Caco-2 (cell line): ENCODE measurements at regions not wholly inside any gene's neighbourhood (a gene's known extent, or its start where the extent isn't known, plus 50 kb on each side); places are given as distances from the start of the nearest gene placed in this dataset.
"Not testable (repeated sequence)": the region's sequence is repeated elsewhere in the genome, so short reads cannot be mapped to it uniquely, and the experiment has no call there.

Experiments
- BruUV-seq: library from RNA; stranded (reverse); fragments of 400-500 nt; replicated peaks from 2 replicates; lab custom pipeline; 2021; lab: Mats Ljungman, UMichigan
- CTCF ChIA-PET: fragments of 300-600 bp; sonication (Branson Sonifier 250); formaldehyde crosslinking; loops from one replicate; lab custom pipeline; 2022; ENCODE audit warnings: antibody characterized with exemption; lab: Charles Lee
- POLR2A ChIA-PET: fragments of 300-600 bp; sonication (Branson Sonifier 250); formaldehyde crosslinking; loops from one replicate; lab custom pipeline; 2022; ENCODE audit warnings: antibody characterized with exemption; lab: Charles Lee
- DNase-seq, 2 experiments: peaks; one replicate each; pipeline versions ENCODE4 v3.0.0 to v3.0.0-alpha.2; 2020 to 2022
- H3K27me3 ChIP-seq: replicated peaks from 2 replicates; pipeline ENCODE4 v1.6.0; 2011; ENCODE audit warnings: low read length; ENCODE audit not compliant: control insufficient read depth, insufficient read depth
- H3K36me3 ChIP-seq: 2 replicates; pipeline ENCODE4 v1.5.1; 2011; ENCODE audit warnings: low read length; ENCODE audit not compliant: control insufficient read depth, insufficient read depth
- H3K4me1 ChIP-seq: fragments of 250-450 bp; sonication (Bioruptor Pico); 2 replicates; pipeline ENCODE4 v1.5.1; 2020; ENCODE audit warnings: mild to moderate bottlenecking
- H3K4me3 ChIP-seq: 2 replicates; pipeline ENCODE4 v1.5.1; 2011; ENCODE audit warnings: low read depth, mild to moderate bottlenecking, control low read depth, low read length
- H3K9me3 ChIP-seq: fragments of 250-450 bp; sonication (Bioruptor Pico); 2 replicates; pipeline ENCODE4 v1.5.1; 2020; ENCODE audit warnings: mild to moderate bottlenecking, moderate library complexity
- H3K27ac Mint-ChIP-seq: one replicate; pipeline ENCODE4 v1.8.0; 2022; ENCODE audit warnings: mixed read lengths; ENCODE audit not compliant: unreplicated experiment
- H3K27me3 Mint-ChIP-seq: one replicate; pipeline ENCODE4 v1.8.0; 2022; ENCODE audit warnings: mixed read lengths; ENCODE audit not compliant: insufficient read depth, unreplicated experiment
- H3K36me3 Mint-ChIP-seq: one replicate; pipeline ENCODE4 v1.8.0; 2022; ENCODE audit warnings: mild to moderate bottlenecking, mixed read lengths; ENCODE audit not compliant: insufficient read depth, unreplicated experiment
- H3K4me1 Mint-ChIP-seq: one replicate; pipeline ENCODE4 v1.8.0; 2022; ENCODE audit warnings: low read depth, mixed read lengths; ENCODE audit not compliant: unreplicated experiment
- H3K4me3 Mint-ChIP-seq: one replicate; pipeline ENCODE4 v1.8.0; 2022; ENCODE audit warnings: mild to moderate bottlenecking, moderate library complexity, mixed read lengths; ENCODE audit not compliant: unreplicated experiment
- H3K9me3 Mint-ChIP-seq: one replicate; pipeline ENCODE4 v1.8.0; 2022; ENCODE audit warnings: mixed read lengths; ENCODE audit not compliant: unreplicated experiment
- CTCF ChIP-seq, 2 experiments: fragments of 200-600 bp in 1 of 2; IDR thresholded peaks; 1 replicate in 1 of 2; 2 replicates in 1 of 2; pipeline versions ENCODE4 v1.5.1 to v1.8.0; 2011 to 2022; ENCODE audit warnings: antibody characterized with exemption in 1 of 2, control low read depth in 1 of 2, inconsistent platforms in 1 of 2, low read depth in 1 of 2, low read length in 1 of 2, mild to moderate bottlenecking in 1 of 2, moderate library complexity in 1 of 2; ENCODE audit not compliant: insufficient read depth in 1 of 2, severe bottlenecking in 1 of 2, unreplicated experiment in 1 of 2
- intact Hi-C: fragments of 100-400 bp; cut with micrococcal nuclease; formaldehyde crosslinking; loops from one replicate; pipeline ENCODE4 v1.10.0; 2022; ENCODE audit not compliant: unreplicated experiment

- no peak for TF ChIP-seq CTCF (IDR thresholded peaks at IDR 0.05; ENCODE audit: insufficient read depth in 1 of 2, low read depth in 1 of 2, low read length in 1 of 2, severe bottlenecking in 1 of 2, unreplicated experiment in 1 of 2)
- no peaks in the 10 kb centered on the region for H3K9me3 ChIP-seq
- no TSS peak for BruUV-seq
- ChIA-PET CTCF (no interaction called here), POLR2A (no interaction called here)
- H3K4me1 ChIP-seq = no peaks in the 10 kb centered on the region
- no peaks in the 10 kb centered on the region for H3K36me3 ChIP-seq
- Mint-ChIP-seq H3K9me3 (no peaks in the 10 kb centered on the region), H3K4me1 (no peaks in the 10 kb centered on the region), H3K27me3 (no peaks in the 10 kb centered on the region), H3K27ac (no peak overlapping the region), H3K4me3 (no peak overlapping the region), H3K36me3 (no peaks in the 10 kb centered on the region)
- no peak for DNase-seq
- H3K4me3 ChIP-seq = no peak overlapping the region
- no peaks in the 10 kb centered on the region for H3K27me3 ChIP-seq
- intact Hi-C loops = no loop called here
Measured at GRCh38 chr18:67766930-67767329, 250.4 kb upstream of the DSEL start.

DNA sequence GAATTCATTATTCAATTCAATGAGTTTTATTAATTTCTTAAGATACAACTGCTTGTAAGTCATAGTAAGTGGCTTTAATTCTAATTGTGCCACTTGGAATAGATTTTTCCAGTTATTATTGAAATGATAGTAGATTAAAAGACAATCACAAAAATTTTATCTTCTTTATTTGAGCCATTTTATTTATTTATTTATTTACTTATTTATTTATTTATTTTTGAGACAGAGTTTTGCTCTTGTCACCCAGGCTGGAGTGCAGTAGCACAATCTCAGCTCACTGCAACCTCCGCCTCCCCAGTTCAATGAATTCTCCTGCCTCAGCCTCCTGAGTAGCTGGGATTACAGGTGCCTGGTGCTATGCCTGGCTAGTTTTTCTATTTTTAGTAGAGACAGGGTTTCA lies 235.7 kb upstream of the DSEL start:
- DNase-seq, H3K4me3 Mint-ChIP-seq, H3K9me3 Mint-ChIP-seq, H3K27ac Mint-ChIP-seq, H3K36me3 Mint-ChIP-seq, H3K4me1 ChIP-seq, BruUV-seq, H3K4me3 ChIP-seq, H3K36me3 ChIP-seq, POLR2A ChIA-PET, H3K4me1 Mint-ChIP-seq, CTCF ChIA-PET, H3K27me3 ChIP-seq, H3K9me3 ChIP-seq, intact Hi-C loops, H3K27me3 Mint-ChIP-seq: not testable (repeated sequence)

GRCh38 chr18:67742954-67743353 lies 226.4 kb upstream of the DSEL start:
- Histone ChIP-seq H3K36me3 (no peaks in the 10 kb centered on the region), H3K4me3 (no peak overlapping the region), H3K27me3 (no peaks in the 10 kb centered on the region), H3K9me3 (no peaks in the 10 kb centered on the region), H3K4me1 (no peaks in the 10 kb centered on the region)
- no peak overlapping the region for H3K27ac Mint-ChIP-seq
- ChIA-PET CTCF (no interaction called here), POLR2A (no interaction called here)
- no peak overlapping the region for H3K4me3 Mint-ChIP-seq
- H3K4me1 Mint-ChIP-seq = peaks cover 6% of the 10 kb centered on the region
- TF ChIP-seq CTCF (IDR thresholded peaks at IDR 0.05; ENCODE audit: insufficient read depth in 1 of 2, low read depth in 1 of 2, low read length in 1 of 2, severe bottlenecking in 1 of 2, unreplicated experiment in 1 of 2) = no peak
- H3K36me3 Mint-ChIP-seq = no peaks in the 10 kb centered on the region
- no TSS peak for BruUV-seq
- no peaks in the 10 kb centered on the region for H3K27me3 Mint-ChIP-seq
- intact Hi-C loops = no loop called here
- no peak for DNase-seq
- H3K9me3 Mint-ChIP-seq = no peaks in the 10 kb centered on the region

GRCh38 chr18:67742525-67742924 lies 226.0 kb upstream of the DSEL start:
- POLR2A ChIA-PET = no interaction called here
- H3K4me1 Mint-ChIP-seq = peaks cover 6% of the 10 kb centered on the region
- H3K27ac Mint-ChIP-seq = no peak overlapping the region
- no peaks in the 10 kb centered on the region for H3K36me3 Mint-ChIP-seq
- no peaks in the 10 kb centered on the region for H3K27me3 Mint-ChIP-seq
- no peak overlapping the region for H3K4me3 Mint-ChIP-seq
- Histone ChIP-seq H3K36me3 (no peaks in the 10 kb centered on the region), H3K4me3 (no peak overlapping the region), H3K4me1 (no peaks in the 10 kb centered on the region), H3K9me3 (no peaks in the 10 kb centered on the region), H3K27me3 (no peaks in the 10 kb centered on the region)
- no peak for DNase-seq
- TF ChIP-seq CTCF (IDR thresholded peaks at IDR 0.05; ENCODE audit: insufficient read depth in 1 of 2, low read depth in 1 of 2, low read length in 1 of 2, severe bottlenecking in 1 of 2, unreplicated experiment in 1 of 2) = no peak
- no TSS peak for BruUV-seq
- no peaks in the 10 kb centered on the region for H3K9me3 Mint-ChIP-seq
- intact Hi-C loops = no loop called here
- CTCF ChIA-PET = no interaction called here
